ENCODE measurements at regions not wholly inside any gene's neighbourhood (a gene's known extent, or its start where the extent isn't known, plus 50 kb on each side); places are given as distances from the start of the nearest gene placed in this dataset.

GRCh38 chr13:59442461-59442860 is 721.3 kb downstream of the DIAPH3 start:
- TF ChIP-seq POLR2AphosphoS5 (IDR thresholded peaks at IDR 0.05; ENCODE audit: low read depth, low read length): no peak
- TF ChIP-seq TAF1 (IDR thresholded peaks at IDR 0.05; ENCODE audit: borderline replicate concordance, low read depth, low read length): no peak

Measured in GM12892 (cell line).